GM12874 (cell line): ENCODE measurements at regions not wholly inside any gene's neighbourhood (a gene's known extent, or its start where the extent isn't known, plus 50 kb on each side); places are given as distances from the start of the nearest gene placed in this dataset.

Source experiments
- CTCF ChIP-seq: IDR thresholded peaks from 2 replicates; pipeline ENCODE4 v1.5.1; 2011; ENCODE audit warnings: low read depth, mild to moderate bottlenecking, control low read depth, low read length, moderate library complexity; ENCODE audit not compliant: insufficient read depth

- no peak for TF ChIP-seq CTCF
Observed at GRCh38 chr20:55394592-55394991, 610.7 kb downstream of the CBLN4 start.

- TF ChIP-seq CTCF = no peak
Observed at GRCh38 chr20:55390791-55391190, 614.5 kb downstream of the CBLN4 start.

- TF ChIP-seq CTCF = no peak
Observed at GRCh38 chr20:55386686-55387085, 618.6 kb downstream of the CBLN4 start.

- no peak for TF ChIP-seq CTCF
Observed at GRCh38 chr20:55375920-55376319, 629.4 kb downstream of the CBLN4 start.

- no peak for TF ChIP-seq CTCF
Observed at GRCh38 chr20:55365745-55366144, 639.6 kb downstream of the CBLN4 start.

- no peak for TF ChIP-seq CTCF
Observed at GRCh38 chr20:55360895-55361294, 644.4 kb downstream of the CBLN4 start.

- TF ChIP-seq CTCF = no peak
Observed at GRCh38 chr20:55354720-55355119, 650.6 kb downstream of the CBLN4 start.

- no peak for TF ChIP-seq CTCF
Observed at GRCh38 chr20:55353206-55353605, 652.1 kb downstream of the CBLN4 start.
